VCaP (cell line): ENCODE measurements at regions not wholly inside any gene's neighbourhood (a gene's known extent, or its start where the extent isn't known, plus 50 kb on each side); places are given as distances from the start of the nearest gene placed in this dataset.

Experiments
- H3K27ac ChIP-seq: fragments of 450-650 bp; 2 replicates; pipeline ENCODE4 v1.5.1; 2017
- TF ChIP-seq, protein P1 (sequence below): fragments of 450-650 bp; conservative IDR thresholded peaks from 2 replicates; pipeline ENCODE4 v1.5.1; 2017; ENCODE audit warnings: mild to moderate bottlenecking, moderate library complexity

DNA sequence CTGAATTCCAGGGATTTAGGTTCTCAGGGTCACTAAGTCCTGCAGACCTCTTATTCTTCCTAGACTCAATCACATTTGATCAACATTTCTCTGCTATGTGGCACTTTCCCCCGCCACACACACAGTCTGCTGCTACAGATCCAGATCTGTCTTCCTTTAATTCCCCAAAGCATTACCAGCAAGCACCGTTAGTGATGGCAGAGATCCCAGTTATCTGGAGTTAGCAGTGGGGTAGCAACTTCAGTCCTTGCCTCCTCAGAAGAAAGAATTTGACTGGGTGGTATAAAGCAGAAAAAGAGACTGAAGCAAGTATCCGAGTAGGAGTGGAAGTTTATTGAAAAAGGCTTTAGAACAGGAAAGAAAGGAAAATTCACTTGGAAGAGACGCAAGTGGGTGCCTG, 100.4 kb upstream of the ETV3 start:
- TF ChIP-seq, protein P1, sequence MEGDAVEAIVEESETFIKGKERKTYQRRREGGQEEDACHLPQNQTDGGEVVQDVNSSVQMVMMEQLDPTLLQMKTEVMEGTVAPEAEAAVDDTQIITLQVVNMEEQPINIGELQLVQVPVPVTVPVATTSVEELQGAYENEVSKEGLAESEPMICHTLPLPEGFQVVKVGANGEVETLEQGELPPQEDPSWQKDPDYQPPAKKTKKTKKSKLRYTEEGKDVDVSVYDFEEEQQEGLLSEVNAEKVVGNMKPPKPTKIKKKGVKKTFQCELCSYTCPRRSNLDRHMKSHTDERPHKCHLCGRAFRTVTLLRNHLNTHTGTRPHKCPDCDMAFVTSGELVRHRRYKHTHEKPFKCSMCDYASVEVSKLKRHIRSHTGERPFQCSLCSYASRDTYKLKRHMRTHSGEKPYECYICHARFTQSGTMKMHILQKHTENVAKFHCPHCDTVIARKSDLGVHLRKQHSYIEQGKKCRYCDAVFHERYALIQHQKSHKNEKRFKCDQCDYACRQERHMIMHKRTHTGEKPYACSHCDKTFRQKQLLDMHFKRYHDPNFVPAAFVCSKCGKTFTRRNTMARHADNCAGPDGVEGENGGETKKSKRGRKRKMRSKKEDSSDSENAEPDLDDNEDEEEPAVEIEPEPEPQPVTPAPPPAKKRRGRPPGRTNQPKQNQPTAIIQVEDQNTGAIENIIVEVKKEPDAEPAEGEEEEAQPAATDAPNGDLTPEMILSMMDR = no peak
- no peak overlapping the region for H3K27ac ChIP-seq

DNA sequence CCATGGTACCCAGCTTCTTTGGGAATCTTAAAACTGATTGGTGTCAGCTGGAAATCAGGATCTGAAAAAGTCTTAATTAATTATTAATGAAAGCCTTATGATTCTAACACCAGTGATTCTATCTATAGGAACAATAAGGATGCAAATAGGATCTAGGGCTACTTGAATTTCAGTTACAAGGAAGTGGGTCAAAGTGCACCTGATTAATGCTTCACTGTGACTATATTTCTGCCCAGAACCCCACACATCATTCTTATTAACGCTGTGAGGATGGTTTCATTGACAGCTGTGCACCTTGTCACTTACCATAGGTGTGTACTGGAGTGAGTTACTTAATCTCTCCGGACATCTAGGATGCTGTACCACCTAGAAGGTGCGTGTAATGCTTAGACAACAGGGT, 99.8 kb upstream of the ETV3 start:
- no peak overlapping the region for H3K27ac ChIP-seq
- TF ChIP-seq, protein P1 = no peak

DNA sequence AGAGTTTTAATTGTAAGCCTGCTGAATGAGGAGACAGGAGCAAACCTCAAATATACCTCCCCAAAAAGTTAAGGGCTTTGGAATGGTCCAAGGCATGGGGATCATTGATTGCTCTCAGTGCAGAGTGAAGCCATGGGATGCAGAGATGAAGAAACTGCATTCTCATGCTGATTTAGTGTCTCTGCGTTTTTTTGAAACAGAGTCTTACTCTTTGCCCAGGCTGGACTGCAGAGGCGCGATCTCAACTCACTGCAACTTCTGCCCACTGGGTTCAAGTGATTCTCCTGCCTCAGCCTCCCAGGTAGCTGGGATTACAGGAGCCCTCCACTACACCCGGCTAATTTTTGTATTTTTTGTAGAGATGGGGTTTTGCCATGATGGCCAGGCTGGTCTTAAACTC, 99.3 kb upstream of the ETV3 start:
- TF ChIP-seq, protein P1 = no peak
- no peak overlapping the region for H3K27ac ChIP-seq

DNA sequence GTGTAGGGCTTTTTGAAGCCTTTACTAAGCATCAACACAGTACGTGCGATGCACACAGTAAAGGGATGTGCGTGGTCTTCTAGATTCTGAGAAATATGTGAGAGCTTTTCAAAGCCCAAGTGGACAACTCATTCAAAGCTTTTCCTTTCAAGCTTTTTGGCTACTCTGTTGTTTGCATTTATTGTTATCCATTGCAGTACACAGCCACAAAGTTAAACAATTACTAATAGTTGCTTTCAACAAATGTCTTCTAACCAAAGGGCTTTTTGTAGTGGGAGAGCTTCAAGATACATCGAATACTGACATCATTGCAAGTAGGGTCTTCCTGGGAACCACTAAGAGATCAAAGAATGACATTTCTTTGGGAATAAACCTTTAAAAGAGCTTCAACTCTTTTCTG, 97.9 kb upstream of the ETV3 start:
- no peak overlapping the region for H3K27ac ChIP-seq

DNA sequence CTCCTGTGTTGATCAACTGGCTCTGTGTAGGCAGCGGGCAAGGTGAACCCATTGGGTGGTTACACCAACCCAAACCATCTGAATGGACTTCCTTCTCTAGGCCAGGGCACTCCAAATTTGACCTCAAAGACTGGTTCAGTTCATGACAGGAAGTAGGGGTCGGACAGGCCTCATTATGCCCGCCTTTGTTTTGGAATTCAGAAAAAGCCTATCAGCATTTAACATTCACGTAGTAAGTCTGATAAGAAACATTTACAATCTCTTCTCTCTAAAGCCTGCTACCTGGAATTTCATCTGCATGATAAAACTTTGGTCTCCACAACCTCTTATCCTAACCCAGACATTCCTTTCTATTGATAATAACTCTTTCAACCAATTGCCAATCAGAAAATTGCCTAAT, 97.1 kb upstream of the ETV3 start:
- TF ChIP-seq, protein P1 = no peak
- H3K27ac ChIP-seq = no peak overlapping the region

More for the DNA sequence above, 97.9 kb upstream of the ETV3 start:
- TF ChIP-seq, protein P1 = no peak

DNA sequence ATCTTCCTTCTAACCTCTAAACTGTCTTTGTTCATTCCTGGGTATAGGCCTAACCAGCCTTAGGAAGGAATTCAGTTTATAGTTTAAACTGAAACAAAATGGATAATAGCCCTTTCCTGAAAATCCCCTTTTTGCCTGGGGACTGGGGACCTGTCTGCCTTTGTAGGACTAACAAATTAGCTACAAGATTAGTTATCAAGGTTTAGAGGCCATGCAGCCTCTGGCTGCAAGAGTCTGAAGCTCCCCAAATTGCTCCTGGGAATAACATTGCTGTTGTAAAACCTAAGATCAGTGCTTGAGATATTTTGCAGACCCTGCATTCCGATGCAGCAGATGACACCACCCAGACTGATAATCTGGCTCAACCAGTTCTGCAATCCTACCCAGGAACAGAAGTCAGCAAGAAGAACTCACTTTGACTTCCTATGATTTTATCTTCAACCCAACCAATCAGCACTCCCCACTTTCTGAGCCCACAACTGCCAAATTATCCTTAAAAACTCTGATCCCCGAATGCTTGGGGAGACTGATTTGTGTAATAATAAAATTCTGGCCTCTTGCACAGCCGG, 96.6 kb upstream of the ETV3 start:
- TF ChIP-seq, protein P1 = no peak
- no peak overlapping the region for H3K27ac ChIP-seq

DNA sequence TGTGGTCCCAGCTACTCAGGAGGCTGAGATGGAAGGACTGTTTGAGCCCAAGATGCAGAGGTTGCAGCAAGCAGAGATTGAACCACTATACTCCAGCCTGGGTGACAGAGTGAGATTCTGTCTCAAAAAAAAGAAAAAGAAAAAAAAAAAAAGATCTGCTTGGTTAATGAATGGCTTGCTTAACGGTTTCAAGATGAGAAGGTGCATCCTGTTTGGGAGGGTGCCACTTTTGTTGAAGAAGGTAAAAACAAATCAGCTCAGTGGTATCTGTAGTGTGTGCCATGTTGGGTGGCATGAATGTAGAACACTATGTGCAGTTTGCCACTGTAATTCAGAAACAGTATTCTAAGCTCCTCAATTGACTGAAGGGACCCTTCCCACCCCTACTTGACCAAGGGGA, 94.9 kb upstream of the ETV3 start:
- TF ChIP-seq, protein P1 = no peak
- H3K27ac ChIP-seq = no peak overlapping the region
